Heart left ventricle (tissue), 13 donors: ENCODE measurements at regions not wholly inside any gene's neighbourhood (a gene's known extent, or its start where the extent isn't known, plus 50 kb on each side); places are given as distances from the start of the nearest gene placed in this dataset.

Source experiments
- POLR2A ChIP-seq, 2 donors: fragments of 450-650 bp; IDR thresholded peaks; one replicate each; pipeline ENCODE4 v1.6.1; 2017; ENCODE audit warnings: antibody characterized with exemption in 2 of 2, mild to moderate bottlenecking in 2 of 2, moderate library complexity in 2 of 2
- TF ChIP-seq, protein P1 (sequence below), 12 donors: fragments of 200-600 bp; sonication (generic) in 4 of 12; IDR thresholded peaks; one replicate each; pipeline versions ENCODE4 v1.5.0 to v1.8.0; 2018 to 2022; ENCODE audit warnings: antibody characterized with exemption in 12 of 12, mild to moderate bottlenecking in 5 of 12
- donor health status: ischemic (EF 13 %, LVEDD 7.1; RV severe dilation, severe dysfunction).
- donor health status: DM: no; HTN: yes; CAD: no.
- donor health status: DM: no; HTN: no; CAD: no.
- donor health status: ischemic (EF 25% LVEDD 6.9; RV normal size, moderate dysfunction).
- donor health status: ischemic (EF 25% LVEDD 5.7; RV mildly dilated, moderate dysfunction).
- donor health status: ischemic (EF 35%, LVEDD 5.7; RV mildly dilated, moderate dysfunction).
- donor health status: nonischemic (EF 11% LVEDD 7.7; RV severe dilation, severe dysfunction).
- donor health status: DM: yes; HTN: yes; CAD: no.
- donor health status: PGD.
- donor health status: ischemic (EF 29% LVEDD 5.4; RV normal size, mild dysfunction).
- donor health status: nonischemic (EF 23%, LVEDD 6.1; RV moderate dilation, normal function).

DNA sequence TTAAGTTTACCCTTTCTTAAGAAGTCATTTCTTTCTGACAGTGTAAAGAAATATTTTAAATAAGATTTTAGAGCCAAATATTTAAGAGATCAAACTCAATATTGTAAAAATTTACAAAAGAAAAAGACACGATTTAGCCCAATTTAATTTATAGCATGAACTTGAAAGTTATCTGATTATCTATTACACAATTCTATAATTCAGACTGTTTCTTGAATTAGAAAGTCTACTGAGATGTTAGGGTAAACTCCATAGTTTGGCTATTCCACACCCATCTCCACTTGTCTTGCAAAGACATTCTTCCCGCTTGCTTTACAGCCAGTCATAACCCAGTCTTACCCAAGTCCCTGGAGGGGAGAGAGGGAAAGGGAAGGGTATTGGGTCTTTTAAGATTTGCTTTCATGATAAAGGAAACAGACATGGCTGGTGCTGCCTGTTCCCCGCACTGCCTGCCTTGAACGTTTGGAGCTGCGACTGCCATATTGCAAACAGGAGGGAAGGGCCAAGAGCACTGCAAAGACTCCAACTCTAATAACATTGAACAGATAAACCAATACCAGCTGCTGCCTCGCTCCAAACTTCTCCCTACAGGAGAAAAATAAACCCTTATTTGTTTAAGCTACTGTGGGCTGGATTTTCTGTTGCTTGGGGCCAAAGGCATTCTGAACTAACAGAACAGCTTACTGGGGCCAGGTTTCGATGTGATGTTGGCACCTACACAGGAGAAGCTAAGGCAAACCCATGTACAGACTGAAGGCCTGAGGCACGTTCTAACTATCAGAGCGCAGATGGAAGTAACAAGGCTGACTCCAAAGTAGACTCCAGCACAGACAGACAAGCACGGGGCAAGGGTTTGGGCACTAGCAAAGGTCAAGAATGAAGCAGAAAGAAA, 552.3 kb upstream of the JARID2 start:
- TF ChIP-seq, protein P1, sequence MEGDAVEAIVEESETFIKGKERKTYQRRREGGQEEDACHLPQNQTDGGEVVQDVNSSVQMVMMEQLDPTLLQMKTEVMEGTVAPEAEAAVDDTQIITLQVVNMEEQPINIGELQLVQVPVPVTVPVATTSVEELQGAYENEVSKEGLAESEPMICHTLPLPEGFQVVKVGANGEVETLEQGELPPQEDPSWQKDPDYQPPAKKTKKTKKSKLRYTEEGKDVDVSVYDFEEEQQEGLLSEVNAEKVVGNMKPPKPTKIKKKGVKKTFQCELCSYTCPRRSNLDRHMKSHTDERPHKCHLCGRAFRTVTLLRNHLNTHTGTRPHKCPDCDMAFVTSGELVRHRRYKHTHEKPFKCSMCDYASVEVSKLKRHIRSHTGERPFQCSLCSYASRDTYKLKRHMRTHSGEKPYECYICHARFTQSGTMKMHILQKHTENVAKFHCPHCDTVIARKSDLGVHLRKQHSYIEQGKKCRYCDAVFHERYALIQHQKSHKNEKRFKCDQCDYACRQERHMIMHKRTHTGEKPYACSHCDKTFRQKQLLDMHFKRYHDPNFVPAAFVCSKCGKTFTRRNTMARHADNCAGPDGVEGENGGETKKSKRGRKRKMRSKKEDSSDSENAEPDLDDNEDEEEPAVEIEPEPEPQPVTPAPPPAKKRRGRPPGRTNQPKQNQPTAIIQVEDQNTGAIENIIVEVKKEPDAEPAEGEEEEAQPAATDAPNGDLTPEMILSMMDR (IDR thresholded peaks at IDR 0.05) = no peak
- no peak for TF ChIP-seq POLR2A (IDR thresholded peaks at IDR 0.05)
